SKM-1 (cell line): ENCODE measurements at regions not wholly inside any gene's neighbourhood (a gene's known extent, or its start where the extent isn't known, plus 50 kb on each side); places are given as distances from the start of the nearest gene placed in this dataset.

Experiments used
- DNase-seq: peaks from one replicate; lab custom pipeline; 2025; ENCODE audit not compliant: unreplicated experiment; lab: John Stamatoyannopoulos, UW

- no peak for DNase-seq
Observed at GRCh38 chr5:71864730-71865601, 145.9 kb downstream of the CARTPT start.

- DNase-seq, result no peak
Observed at GRCh38 chr5:71865665-71866320, 146.7 kb downstream of the CARTPT start.

DNA sequence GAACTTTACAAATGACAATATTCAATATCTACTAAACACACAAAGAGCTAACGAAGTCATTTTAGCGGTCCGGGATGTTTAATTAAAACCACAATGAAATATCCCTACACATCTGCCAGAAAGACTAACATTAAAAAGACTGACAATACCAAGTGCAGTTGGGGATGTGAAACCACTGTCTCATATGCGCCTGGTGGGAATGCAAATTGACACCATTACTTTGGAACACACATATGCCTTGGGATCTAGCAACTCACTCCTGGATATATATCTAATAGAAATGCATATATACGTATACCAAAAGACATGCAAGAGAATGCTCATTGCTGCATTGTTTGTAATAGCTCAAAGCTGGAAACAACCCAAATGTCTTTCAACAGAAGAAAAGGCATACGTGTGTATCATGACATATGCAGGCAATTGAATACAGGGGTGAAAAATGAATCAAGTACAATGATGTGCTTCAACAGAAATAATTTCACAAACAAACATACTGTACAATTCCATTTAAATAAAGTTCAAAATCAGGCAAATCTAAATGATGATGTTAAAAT is 153.3 kb downstream of the CARTPT start:
- DNase-seq, result no peak

- DNase-seq, result no peak
Observed at GRCh38 chr5:71873191-71873591, 154.1 kb downstream of the CARTPT start.

- DNase-seq, result no peak
Observed at GRCh38 chr5:71874521-71874920, 155.4 kb downstream of the CARTPT start.

DNA sequence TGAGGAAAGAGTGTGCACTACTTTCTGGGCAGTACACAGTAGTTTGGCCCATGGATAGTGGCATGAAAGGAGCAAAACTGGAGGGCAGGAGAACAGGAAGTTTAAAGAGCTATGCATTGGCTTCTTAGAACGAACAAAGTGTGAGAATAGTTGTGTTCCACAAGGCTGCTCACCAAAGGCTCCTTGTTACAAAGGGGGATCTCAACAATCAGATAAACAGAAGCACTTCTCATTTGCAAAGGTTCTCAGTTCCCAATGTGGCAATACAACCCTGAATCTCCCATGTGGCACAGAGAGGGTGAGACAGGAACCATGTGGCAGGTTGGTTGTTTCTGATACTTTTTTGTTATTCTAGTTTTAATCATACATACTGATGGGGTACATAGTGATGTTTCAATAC is 158.4 kb downstream of the CARTPT start:
- no peak for DNase-seq

GRCh38 chr5:71880536-71880935 is 161.5 kb downstream of the CARTPT start:
- no peak for DNase-seq

DNA sequence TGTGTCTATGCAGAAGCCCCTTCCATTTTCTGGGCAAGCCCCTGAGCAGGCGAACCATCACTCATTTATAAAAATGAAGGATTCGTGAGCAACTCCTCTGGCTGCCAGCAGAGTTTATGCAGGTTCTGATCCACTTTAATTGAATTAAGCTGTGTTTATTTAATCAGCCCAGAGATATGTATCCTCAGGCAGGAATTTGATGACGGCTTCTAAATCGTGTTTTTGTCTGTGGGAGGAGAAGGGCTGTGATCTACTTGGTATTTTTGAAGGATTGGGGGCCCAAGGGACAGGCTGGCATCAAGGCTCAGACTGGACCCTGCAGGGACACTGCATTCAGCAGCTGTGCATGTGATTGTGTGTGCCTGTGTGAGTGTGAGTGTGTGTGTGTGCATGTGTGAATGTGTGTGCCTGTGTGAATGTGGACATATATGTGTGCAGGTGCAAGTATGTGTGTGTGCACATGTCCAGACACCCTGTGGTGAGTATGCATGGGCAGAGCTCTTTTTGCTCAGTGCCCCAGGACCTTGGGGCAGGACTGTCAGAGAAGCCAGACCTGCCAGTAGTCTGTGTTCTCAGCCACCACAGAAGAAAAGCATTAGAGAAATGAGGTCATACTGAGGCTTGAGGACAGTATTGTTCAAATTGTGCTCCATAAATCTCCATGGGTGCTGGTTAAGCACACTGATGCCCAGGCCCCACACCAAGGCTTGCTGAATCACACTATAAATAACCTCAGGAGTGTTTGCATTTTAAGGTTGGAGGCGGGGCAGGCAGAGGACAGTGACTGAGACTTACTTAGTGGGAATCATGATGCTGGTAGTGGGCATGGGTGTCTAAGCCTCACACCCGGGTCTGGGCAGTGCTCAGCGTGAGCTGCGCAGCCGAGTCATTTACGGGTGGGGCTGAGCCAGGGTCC is 164.0 kb downstream of the CARTPT start:
- DNase-seq, result no peak

DNA sequence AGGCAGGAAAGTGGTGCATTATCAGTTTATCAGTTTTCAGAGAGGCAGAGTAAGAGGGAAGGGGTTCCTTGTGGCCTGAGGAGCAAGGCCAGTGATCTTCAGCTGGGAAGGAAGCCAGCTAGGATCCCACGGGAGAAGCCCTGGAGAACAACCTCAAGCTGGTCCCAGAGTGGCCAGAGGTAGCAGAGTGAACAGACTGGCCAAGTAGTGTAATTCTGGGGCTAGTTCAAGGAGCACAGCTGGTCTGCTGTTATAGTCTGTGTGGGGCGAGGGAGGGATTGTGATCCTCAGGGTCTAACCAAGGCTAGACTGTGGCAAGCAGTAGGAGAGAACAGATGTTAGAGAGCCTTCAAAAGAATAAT is 164.6 kb downstream of the CARTPT start:
- no peak for DNase-seq

- DNase-seq, result no peak
Observed at GRCh38 chr5:71884926-71885325, 165.9 kb downstream of the CARTPT start.

GRCh38 chr5:71886406-71886805 is 167.3 kb downstream of the CARTPT start:
- DNase-seq, result no peak

DNA sequence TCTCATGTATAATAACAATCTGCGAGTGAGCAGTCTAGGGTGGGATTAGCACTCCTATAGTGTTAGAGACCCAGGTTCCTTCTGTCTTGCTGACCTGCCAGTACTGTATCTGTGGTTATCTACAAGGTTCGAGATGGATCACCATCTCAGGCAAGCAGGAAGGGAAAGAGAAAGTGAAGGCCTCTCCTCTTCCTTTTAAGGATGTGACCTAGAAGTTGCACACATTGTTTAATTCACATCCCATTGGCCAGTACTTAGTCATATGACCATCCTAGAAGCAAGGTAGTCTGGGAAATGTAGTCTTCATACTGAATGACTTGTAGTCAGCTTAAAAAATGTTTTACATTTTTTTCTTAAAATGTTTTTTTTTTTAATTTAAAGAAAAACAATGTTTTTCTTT is 168.6 kb downstream of the CARTPT start:
- DNase-seq, result peak; percentile 36

DNA sequence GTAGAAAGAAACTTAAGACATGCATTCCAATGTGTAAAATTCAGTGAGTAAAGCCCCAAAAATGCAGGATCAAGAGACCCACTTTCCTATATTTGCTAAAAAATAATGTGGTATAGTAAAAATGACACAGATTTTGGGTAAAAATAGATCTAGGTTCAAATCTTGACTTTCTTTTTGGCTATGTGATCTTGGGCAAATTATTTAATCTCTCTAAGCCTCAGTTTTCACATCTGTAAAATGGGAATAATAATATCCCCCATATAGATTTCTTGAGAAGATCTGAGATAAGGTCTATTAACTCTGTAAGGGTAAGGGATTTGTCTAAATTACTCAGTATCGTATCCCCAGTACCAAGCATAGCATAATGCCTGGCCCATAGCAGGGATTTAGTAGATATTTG is 172.3 kb downstream of the CARTPT start:
- DNase-seq, result no peak

- DNase-seq, result no peak
Observed at GRCh38 chr5:71891856-71892255, 172.8 kb downstream of the CARTPT start.

DNA sequence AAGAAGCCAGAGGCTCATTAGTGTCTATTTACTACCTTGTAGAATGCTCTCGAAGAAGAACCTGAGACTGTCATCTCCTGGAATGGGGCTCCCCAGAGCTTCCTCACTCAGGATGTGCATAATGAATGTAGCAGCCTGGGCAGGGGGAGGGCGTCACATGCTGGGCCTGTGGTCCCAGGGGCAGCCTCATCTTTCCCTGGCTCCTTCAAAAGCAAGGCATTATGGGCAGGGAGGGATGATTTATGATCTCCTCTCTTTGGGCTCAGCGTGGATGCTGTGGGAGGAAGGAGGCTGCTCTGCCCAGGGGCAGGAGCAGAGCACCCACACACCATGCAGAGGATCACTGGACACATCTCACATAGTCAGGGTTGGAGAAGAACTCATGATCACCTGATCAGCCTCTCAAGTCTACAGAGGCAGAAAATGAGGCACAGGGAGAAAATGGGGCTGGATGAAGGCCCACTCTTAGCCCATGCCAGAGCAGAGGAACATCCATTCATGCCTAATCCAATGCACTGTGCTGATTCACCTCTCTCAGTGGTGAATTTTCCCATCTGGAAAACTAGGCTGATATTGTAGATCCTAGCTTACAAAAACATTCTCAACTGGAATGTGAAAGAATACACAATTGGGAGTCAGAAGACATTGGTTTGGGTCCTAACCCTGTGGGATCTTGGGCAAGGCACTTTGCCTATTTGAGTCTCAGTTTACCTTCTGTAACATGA is 173.7 kb downstream of the CARTPT start:
- DNase-seq, result no peak

DNA sequence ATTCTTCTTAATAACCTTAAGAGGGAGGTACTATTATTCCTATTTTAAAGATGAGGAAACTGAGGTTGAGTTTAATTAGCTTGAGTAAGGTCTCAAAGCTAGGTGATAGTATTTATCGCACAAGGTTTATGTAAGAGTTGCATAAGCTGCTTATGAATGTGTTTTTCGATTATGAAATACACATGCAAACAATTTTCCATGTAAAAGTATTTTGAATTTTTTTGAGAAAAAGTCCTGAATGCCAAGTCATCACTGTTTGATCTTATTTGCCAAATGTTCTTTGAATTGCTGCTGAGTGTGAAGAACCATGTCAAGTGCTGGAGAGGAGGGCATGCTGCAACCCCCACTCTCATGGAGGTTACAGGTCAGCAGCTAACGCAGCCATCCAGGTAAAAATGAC is 174.4 kb downstream of the CARTPT start:
- no peak for DNase-seq

DNA sequence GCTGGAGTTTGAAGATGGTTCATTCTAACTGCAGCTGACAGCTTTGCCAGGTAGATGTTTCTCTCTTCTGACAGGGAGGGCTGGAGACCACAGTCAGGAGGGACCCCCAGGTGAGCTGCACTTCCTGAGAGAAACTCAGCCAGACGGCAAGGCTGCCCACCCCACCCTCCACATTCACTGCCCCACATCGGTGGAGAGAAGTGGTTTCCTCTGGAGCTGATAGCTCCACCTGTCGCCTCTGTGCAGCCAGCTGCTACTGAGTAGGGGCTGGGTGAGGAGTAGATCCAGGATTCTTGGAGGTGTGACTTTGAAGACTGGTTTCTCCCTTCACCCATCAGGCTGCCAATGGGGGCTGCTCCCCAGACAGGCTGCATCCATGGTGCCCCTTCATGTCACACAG is 175.0 kb downstream of the CARTPT start:
- no peak for DNase-seq

DNA sequence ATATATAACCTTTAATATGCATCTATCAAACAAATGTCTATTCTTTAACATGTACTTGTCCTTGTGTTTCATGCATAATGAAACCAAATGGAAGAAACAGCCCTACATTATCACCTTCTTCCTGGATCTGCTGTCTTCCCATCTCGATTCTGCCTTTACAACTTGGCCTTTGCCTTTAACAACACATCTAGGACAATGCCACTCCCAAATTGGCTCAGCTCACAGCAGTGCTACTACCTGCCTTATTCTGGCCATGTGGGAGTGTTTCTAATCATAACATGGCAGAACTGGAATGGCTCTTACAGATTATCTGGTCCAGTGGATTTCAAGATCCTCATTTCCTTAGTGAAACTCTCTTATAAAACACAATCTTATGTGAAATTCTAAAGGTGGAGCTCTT is 176.5 kb downstream of the CARTPT start:
- no peak for DNase-seq

DNA sequence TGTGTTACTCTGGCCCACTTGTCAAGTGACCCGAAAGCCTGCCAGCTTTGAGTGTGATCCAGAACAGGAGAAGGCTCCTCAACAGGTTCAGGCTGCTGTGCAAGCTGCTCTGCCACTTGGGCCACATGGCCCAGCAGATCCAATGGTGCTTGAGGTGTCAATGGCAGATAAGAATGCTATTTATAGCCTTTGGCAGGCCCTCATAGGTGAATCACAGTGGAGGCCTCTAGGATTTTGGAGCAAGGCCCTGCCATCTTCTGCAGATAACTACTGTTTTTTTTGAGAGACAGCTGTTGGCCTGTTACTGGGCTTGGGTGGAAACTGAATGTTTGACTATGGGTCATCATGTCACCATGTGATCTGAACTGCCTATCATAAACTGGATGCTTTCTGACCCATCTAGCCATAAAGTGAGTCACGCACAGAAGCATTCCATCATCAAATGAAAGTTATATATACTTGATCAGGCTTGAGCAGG is 180.8 kb downstream of the CARTPT start:
- no peak for DNase-seq

GRCh38 chr5:71903808-71904207 is 184.7 kb downstream of the CARTPT start:
- DNase-seq, result no peak
